NCI-H1092 (cell line): ENCODE measurements at regions not wholly inside any gene's neighbourhood (a gene's known extent, or its start where the extent isn't known, plus 50 kb on each side); places are given as distances from the start of the nearest gene placed in this dataset.

ENCODE experiments used
- DNase-seq: peaks from one replicate; lab custom pipeline; 2025; lab: John Stamatoyannopoulos, UW

DNA sequence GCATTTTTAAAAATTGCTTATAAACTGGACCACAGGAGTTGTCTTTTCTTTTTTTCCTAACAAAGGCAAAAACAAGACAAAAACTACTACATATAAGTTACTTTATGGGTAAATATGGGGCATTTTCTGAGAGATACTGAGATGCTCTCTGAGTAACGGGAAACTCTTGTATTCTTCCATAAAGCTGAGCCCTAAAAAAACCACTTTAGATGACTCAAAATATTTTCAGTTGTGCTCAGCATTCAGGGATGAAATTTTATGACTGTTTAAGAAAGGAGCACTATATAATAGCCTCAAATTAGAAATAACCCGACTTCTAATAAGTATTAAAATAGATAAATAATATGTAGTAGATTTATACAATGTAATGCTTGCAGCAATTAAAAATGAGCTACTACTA, 644.5 kb downstream of the KCTD16 start:
- DNase-seq: no peak

DNA sequence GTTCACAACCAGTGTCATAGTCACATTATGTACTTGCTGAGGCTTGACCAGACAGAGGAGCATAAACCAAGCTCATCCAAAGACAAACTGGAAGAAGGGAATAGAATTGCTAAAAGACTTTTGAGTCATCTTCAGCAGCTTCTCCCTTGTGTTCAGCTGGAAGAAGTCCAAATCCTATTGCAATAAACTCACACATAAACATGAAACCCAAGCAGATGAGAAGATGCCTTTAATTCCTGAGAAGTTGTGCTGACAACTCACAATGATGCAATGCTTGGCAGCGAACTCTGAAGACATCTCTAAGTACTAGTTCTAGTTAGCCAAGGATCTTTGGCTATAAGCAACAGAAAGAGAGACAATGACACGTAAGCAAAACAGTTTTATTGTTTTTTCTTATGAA, 642.1 kb downstream of the KCTD16 start:
- no peak for DNase-seq

DNA sequence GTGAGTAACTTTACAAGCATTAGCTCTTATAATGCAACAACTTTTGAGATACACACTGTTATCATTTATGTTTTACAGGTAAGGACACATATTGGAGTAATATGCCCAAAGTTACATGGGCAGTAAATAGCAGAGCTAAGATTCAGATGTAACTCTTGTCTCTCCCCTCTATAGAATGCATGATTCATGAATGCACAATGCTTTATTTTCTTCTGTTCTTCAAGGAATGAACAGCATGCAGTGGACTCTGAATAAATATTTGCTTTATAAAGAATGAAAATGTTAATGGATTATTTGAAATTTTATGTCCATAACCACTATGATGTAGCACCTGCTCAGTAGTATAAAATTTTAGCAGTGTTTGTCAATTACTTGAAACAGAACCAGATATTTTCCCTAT, 629.5 kb downstream of the KCTD16 start:
- DNase-seq: no peak

DNA sequence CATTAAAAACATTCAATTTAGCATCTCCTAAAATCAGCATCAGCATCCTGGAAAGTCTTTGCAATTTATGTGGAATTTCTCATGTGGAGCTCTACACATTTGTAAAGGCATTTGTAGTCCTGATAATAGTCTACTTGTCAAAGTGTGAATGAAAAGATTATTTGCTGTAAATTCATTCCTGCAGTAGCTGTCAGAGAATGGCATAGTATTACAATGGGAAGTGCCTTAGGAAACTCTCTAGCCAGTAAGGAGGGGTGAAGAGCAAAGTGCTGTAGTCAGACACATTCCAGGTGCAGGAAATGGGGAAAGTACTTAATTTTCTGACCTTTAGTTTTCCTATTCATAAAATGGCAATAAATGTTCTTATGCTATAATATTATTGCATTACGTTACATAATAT, 627.9 kb downstream of the KCTD16 start:
- DNase-seq: no peak

DNA sequence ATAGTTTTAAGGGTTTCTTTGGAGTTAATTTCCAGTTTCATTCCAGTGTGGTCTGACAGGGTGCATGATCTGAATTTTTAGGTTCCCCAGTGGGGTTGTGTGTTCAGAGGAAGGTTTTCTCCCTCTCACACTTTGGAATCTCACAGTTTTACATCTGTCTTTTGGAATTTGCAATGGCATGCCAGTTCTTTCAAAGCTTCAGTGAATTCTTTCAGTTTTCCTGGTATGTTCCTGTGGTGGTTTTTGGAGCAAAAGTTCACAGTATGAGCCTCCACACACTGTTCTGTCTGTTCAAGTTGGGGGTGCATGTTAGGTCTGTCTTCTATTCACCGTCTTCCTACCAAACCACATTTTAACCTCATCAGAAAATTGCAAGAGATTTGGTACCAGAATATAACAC, 624.2 kb downstream of the KCTD16 start:
- no peak for DNase-seq

DNA sequence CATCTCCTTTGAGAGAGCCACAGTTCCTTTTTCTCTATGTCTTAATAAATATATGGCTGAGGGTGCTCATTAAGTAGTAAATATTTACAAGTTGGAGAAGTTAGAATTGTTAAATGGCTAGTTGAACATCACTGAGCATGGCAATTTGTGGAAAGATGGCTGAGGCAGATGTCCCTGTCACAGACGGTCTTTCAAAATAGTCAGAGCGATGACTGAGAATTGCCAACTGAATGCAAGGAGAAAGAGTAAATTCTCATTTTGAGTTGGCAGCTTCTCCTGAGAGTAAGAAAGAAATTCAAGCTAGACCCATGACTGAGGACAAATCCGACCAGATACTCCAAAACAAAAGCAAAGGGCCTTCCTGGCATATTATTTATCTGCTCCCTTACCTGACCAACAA, 617.9 kb downstream of the KCTD16 start:
- DNase-seq: no peak

DNA sequence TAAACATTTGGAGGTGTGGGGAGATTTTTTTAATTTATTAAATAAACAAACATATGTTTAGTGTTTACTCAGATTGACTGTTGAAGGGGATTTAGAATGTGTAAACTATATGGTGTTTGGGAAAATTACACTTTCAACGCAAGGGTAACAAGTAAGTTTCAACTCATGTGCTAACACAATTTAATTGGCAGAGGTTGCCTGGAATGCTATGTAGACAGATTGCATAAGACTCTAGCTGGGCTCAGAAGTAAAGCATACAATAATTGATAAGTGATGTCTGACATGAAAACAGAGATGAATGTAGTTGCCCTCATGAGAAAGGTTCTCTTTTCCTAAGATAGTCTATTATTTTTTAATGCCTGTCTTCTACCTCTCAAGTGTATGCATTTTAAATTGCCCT, 617.4 kb downstream of the KCTD16 start:
- DNase-seq: no peak

DNA sequence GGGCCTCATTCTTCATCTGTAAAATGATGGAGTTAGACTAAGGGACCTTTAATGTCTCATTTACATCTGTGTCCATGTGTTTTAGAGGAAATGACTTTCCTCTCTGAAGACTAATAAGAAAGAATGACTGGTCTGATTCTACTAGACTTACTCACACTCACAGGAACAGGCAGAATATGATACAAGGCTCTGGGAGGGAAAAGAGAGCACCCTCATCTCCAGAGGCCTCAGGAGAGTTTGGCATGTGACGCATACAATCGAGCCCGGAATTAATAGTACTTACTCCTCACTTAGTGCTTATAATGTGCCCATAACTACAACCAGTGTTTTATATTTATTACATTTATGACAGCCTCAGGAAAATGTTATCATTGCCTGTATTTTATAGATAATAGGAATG, 608.7 kb downstream of the KCTD16 start:
- DNase-seq: no peak

DNA sequence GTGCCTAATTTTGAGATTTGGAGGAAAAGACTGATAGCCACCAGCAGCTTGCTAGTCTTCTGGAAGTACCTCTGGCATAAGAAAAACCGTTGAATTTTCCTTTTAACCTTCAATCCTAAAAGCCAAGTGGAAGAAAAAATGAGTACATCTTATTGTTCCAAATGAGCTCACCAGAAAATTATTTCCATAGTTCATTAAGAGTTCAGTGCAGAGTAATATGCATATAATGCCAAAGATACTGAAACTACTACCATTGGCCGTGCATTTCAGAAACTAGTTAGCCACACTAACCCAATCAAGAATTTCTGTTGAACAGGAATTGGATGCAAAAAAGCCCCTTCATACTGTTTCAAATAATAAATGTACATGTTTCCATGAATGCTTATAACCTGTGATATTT, 607.9 kb downstream of the KCTD16 start:
- DNase-seq: no peak

DNA sequence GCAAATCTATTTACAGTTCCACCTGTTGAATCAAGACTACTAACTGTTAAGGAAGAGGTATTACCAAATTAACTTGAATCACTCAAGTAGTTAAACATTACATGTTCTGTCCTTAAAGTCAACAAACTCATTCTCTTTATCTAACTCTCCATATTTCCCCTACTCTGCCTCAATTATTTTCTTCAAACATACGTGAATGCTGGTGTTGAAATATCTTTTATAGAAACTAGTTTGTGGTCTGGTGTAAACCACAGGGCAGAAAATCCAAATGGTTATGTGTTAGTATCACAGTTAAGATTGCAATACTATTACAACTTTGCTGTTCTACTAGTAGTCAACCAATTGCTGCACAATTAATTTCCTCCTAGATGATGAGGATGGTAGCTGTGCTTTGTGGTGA, 603.5 kb downstream of the KCTD16 start:
- no peak for DNase-seq

DNA sequence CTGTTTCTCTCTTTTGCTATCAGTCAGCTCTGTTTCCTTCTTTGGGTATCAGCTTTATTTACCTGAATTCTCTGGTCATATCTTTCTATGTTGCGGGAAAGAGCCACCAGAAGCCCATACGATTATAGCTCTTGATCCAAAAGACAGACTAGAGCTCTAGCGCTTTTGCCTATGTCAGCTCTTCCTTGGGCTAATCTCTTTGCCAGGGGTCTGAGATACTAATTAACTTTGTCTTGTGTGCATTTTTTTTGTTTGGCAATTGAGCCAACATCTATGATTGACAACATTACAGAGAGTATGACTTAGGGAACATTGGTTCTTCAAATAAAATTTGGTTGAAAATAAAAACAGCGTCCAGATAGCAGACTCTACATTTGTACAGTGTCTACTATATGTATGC, 603.0 kb downstream of the KCTD16 start:
- no peak for DNase-seq

DNA sequence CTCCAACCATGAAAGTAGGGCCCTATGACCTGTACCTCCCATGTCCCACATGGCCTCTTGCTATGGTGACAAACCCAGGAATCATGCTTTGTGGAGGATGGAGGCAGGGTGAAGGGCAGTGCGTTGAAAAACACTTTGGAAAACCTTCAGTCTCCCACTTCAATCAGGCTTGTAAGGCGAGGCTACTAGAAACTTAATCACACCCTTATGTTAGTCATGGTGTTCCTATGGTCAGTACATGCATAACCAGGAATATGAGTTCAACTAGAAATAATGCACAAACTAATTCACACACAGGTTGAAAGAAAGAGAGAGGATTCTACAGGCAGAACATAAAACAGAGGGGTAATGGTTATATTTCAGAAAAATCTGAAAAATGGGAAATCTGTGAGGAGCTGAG, 601.1 kb downstream of the KCTD16 start:
- no peak for DNase-seq

DNA sequence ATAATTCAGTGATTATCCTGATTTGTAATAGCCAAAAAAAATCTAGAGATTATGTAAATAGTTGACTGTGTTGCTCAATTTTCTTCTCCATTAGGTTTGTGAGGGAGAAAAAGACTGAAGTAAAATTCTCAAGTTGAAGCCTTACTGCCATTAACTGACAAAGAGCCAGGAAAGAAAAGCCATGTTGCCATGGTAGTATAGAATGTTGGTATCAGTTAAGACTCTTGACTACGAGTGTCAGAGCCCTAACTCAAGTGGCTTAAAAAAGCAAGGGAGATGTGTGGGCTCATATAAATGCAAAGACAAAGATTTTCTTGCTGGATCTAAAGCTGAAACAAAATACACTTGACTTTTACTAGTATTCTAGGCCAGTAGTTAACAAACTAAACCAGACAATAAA, 571.7 kb downstream of the KCTD16 start:
- DNase-seq: no peak

DNA sequence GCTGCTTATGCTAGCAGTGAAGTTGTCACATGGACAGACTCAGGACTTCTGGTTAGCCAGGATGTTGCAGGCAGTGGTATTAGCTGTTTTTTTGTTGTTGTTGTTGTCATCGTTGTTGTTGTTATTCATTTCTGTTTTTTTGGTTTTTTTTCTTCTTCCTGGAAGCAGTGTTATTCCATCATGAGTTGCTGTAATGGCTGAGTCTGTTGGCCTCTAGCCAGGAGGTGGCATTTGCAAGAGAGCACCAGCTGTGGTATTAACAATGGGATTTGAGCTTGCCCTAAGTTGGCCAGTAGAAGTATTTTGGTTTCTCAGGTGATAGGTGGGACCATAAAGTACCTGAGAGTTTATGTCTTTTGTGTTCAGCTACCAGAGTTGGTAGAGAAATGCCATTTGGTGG, 561.1 kb downstream of the KCTD16 start:
- DNase-seq: no peak

DNA sequence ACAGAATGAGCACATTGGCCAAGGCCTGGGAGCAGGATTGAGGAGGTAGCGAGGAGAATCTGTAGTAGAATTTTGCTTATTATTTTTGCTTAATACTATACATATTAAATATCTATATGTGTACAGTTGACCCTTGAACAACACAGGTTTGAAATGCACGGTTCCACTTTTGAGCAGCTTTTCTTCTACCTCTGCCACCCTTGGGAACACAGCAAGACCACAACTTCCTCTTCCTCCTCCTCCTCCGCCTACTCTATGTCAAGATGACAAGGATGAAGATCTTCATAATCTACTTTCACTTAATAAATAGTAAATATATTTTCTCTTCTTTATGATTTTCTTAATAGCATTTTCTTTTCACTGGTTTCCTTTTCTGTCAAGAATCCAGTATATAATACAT, 541.4 kb downstream of the KCTD16 start:
- no peak for DNase-seq

DNA sequence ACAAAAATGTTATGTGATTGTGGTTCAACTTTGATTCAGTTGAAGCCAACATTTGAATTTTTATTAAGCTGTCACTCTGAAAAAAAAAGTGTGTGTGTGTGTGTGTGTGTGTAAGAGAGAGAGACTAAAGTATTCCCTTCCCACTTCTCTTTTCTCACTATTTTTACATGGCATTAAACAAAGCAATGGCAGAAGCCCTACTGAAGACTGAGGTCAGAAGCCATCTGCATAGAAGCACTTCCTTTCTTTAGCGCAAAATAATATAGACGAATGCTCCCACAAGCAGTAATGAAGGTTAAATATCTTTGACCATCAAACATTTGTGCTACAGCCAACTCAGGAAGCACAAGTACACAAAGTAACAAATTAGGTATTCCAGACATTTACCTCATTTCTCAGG, 540.5 kb downstream of the KCTD16 start:
- no peak for DNase-seq

DNA sequence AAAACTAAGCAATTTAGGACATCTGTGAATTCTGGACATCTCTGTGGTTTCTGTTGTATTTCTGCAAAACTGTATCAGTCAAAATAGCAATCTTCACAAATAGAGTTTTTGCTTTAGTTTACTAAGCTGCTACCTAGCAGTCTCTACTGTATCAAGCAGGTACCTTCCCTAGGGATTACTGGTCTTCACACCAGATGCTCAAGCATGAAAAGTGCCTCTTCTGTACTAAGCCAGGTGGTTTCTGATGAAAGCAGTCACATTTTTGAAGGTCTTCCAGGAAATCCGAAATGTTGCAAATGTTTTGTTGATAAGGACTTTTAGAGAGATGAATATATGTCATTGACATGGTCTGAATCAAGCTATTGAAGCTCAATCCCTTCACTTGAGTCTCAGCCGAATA, 540.0 kb downstream of the KCTD16 start:
- no peak for DNase-seq

DNA sequence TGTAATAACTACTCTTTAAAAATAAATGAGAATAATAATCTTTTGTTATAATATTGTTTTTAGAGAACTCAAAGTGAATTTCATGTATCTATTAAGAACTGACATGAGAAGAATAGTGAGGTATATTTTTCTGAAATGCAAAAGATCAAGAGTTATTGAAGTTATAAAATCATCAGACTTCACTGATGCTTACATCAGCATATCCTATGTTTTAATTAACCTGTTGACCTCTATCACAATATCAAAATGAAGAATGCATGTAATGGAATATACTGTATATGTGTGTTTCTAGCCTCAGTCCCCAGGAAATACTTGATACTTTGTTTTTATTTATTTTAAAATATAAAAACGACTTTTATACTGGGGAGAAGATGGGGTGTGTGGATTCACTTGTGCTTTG, 533.1 kb downstream of the KCTD16 start:
- no peak for DNase-seq

DNA sequence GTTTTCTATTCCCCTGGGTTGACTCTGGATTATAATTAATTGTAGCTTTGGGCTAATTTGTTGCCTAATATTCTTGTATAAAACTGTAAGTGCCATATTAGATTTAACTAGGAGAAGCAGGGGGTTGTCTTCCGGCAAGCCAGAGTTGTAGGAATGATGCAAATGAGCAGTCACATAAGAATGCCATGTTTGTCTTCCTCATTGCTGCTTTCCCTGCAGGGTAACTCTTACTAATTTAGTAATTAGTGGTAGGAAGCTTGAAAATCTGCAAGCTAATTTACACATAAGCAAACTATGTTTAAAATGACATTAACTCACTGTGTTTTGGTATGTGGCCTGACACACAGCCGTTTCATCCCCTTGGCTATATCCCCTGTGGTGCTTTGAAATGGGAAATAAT, 527.8 kb downstream of the KCTD16 start:
- no peak for DNase-seq

DNA sequence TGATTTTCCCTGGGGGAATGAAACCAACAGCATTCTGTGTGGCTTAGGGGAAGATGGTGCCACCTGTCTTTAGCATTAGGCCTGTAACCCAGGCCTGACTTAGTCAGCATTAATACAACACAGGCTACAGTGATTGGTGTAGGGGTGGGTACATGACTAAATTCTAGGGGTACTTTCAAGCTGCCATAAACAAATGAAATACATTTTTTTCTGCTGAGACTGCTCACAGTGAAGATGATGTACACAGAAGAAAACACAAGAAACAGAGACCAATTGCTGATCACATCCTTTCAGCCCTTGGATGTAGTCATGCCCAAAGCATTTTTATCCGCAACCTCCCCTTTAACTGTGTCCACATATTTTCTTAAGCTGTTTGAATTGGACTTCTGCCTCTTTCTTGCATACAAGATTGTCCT, 527.2 kb downstream of the KCTD16 start:
- DNase-seq: no peak

DNA sequence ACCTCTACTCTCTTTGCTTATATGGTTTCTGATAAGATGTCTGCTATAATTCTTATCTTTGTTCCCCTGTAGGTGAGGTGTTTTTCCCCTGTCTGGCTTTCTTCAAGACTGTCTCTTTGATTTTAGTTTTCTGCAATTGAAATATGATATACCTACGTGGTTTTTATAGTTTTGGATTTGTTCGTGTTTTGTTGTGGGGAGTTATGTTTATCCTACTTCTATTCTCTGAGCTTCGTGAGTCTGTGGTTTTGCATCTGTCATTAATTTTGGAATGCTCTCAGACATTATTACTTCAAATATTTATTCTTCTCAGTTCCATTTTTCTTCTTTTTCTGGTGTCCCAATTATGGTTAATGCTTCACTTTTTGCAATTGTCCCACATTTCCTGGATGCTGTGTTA, 521.3 kb downstream of the KCTD16 start:
- DNase-seq: no peak

DNA sequence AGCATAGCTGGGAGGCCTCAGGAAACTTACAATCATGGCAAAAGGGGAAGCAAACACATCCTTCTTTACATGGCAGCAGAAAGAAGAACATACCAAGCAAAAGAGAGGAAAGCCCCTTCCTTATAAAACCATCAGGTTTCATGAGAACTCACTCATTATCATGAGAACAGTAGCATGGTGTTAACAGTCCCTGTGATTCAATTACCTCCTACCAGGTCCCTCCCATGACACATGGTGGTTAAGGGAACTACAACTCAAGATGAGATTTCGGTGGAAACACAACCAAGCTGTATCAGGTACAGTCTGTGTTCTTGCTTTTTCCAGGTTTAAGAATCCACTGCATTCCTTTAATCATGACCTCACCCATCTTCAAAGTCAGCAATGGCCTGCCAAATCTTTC, 514.2 kb downstream of the KCTD16 start:
- no peak for DNase-seq

DNA sequence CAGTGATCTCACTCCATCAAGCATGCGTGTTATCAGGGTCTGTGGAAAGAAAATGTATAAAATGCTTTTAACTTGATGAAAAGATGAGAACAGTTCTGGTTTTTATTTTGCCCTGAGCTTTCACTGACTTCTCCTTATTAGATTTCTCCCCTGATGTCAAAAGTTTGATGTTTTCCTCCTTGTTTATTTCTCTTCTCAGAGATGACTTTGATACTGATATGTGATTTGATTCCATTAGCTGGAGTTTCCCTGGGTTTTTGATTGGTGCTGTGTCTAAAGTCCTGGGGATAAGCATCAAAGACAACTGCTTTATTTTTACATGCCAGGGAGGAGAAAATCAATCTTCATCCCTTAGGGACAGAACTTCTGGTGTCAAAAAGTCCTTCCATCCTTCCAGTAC, 510.0 kb downstream of the KCTD16 start:
- DNase-seq: no peak

DNA sequence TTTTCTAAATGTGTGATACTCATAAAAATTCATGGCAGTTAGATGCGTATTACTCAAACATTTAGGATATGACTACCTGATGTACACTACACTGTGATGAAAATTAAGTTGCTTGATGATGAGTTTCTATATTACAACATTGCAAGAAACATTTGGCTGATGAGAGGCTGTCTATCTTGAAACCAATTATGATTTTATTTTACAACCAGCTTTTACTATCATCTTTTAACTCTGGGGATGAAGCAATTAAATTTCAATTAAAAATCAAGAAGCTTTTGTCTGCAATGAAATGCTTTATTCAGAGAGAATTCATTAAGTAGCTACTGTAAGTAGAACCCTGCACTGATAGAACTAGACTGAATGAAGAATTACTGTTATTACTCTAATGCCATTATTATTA, 500.4 kb downstream of the KCTD16 start:
- no peak for DNase-seq

DNA sequence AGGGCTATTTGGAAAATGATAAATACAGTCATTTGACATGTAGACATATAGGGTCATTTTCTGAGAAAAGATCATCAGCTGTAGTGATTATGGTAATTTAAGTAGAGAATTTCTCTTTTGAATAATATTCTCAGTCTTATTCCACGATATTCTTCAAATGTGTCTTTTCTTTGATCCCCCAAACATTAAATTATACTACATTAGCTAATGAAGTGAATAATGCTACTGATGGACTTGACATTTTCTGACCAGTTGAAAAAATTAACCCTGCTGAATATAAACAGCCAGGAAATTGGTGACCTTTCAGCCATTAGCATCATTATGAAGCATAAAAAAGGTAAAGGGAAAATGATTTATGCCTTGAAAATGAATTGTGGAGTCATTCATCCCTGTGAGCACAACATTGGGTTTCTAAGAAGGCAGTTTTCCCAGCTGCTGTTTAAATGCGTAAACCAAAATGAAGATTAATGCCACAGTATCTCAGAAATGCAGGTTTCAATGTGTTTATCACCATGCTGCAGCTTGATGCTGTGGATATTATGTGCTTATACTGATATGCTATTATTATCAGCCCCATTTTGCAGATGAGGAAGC, 489.1 kb downstream of the KCTD16 start:
- no peak for DNase-seq
